PC-3 (cell line): ENCODE measurements at regions not wholly inside any gene's neighbourhood (a gene's known extent, or its start where the extent isn't known, plus 50 kb on each side); places are given as distances from the start of the nearest gene placed in this dataset.

ENCODE experiments used
- CTCF ChIP-seq: fragments of 300-600 bp; sonication (generic); conservative IDR thresholded peaks from 2 replicates; pipeline ENCODE4 v1.5.1; 2017; ENCODE audit warnings: antibody characterized with exemption, low read depth, mild to moderate bottlenecking, low read length
- EZH2 ChIP-seq: fragments of 300-600 bp; sonication (generic); IDR thresholded peaks from one replicate; pipeline ENCODE4 v1.6.1; 2017; ENCODE audit warnings: antibody characterized with exemption, mild to moderate bottlenecking, low read length; ENCODE audit not compliant: unreplicated experiment
- EZH2phosphoT487 ChIP-seq: fragments of 300-600 bp; sonication (generic); IDR thresholded peaks from 2 replicates; pipeline ENCODE4 v1.6.1; 2018; ENCODE audit warnings: mild to moderate bottlenecking, antibody characterized with exemption, low read length, borderline replicate concordance

GRCh38 chr6:81487489-81487888, 265.0 kb downstream of the TENT5A start:
- no peak for TF ChIP-seq CTCF
- no peak for TF ChIP-seq EZH2
- TF ChIP-seq EZH2phosphoT487: no peak
